ENCODE measurements at regions not wholly inside any gene's neighbourhood (a gene's known extent, or its start where the extent isn't known, plus 50 kb on each side); places are given as distances from the start of the nearest gene placed in this dataset.
A peak's percentile ranks its signal among the peaks of the same experiment; 100 is the strongest.

- Histone ChIP-seq H3K36me3 (no peaks in the 10 kb centered on the region), H3K9me3 (peaks cover 55% of the 10 kb centered on the region), H3K4me1 (no peaks in the 10 kb centered on the region), H3K27ac (no peak overlapping the region), H3K4me3 (no peak overlapping the region), H3K27me3 (ENCODE audit: low read depth) (no peaks in the 10 kb centered on the region)
- DNase-seq = no peak
- no peak for ATAC-seq
- no peak for TF ChIP-seq CTCF (IDR thresholded peaks at IDR 0.05)
- intact Hi-C loops (cut with DNase I) = no loop called here
Measured at GRCh38 chr12:34598352-34598827, 576.1 kb downstream of the ALG10 start.

- ATAC-seq = no peak
- no peaks in the 10 kb centered on the region for H3K4me1 ChIP-seq
- DNase-seq = peak; percentile 24
- H3K27me3 ChIP-seq (ENCODE audit: low read depth) = no peaks in the 10 kb centered on the region
- no peak overlapping the region for H3K27ac ChIP-seq
- no peak overlapping the region for H3K4me3 ChIP-seq
- no peaks in the 10 kb centered on the region for H3K36me3 ChIP-seq
- H3K9me3 ChIP-seq = peaks cover 49% of the 10 kb centered on the region
- TF ChIP-seq CTCF (IDR thresholded peaks at IDR 0.05) = no peak
- intact Hi-C loops (cut with DNase I) = no loop called here
Measured at GRCh38 chr12:34598851-34599529, 576.7 kb downstream of the ALG10 start.

GRCh38 chr12:34599530-34600513 lies 577.5 kb downstream of the ALG10 start:
- H3K4me1 ChIP-seq = no peaks in the 10 kb centered on the region
- no peak for ATAC-seq
- H3K9me3 ChIP-seq = peaks cover 46% of the 10 kb centered on the region
- H3K4me3 ChIP-seq = no peak overlapping the region
- intact Hi-C loops (cut with DNase I) = no loop called here
- H3K27ac ChIP-seq = no peak overlapping the region
- TF ChIP-seq CTCF (IDR thresholded peaks at IDR 0.05) = no peak
- no peaks in the 10 kb centered on the region for H3K36me3 ChIP-seq
- DNase-seq = no peak
- no peaks in the 10 kb centered on the region for H3K27me3 ChIP-seq (ENCODE audit: low read depth)

- no peak overlapping the region for H3K4me3 ChIP-seq
- no peaks in the 10 kb centered on the region for H3K36me3 ChIP-seq
- DNase-seq (peak; percentile 15), ATAC-seq (no peak)
- no peak overlapping the region for H3K27ac ChIP-seq
- no peaks in the 10 kb centered on the region for H3K27me3 ChIP-seq (ENCODE audit: low read depth)
- H3K4me1 ChIP-seq = no peaks in the 10 kb centered on the region
- no peak for TF ChIP-seq CTCF (IDR thresholded peaks at IDR 0.05)
- intact Hi-C loops (cut with DNase I) = no loop called here
- peaks cover 44% of the 10 kb centered on the region for H3K9me3 ChIP-seq
Measured at GRCh38 chr12:34600592-34601462, 578.5 kb downstream of the ALG10 start.

- peaks cover 42% of the 10 kb centered on the region for H3K9me3 ChIP-seq
- no peak for ATAC-seq
Measured at GRCh38 chr12:34601689-34602088, 579.4 kb downstream of the ALG10 start.

More at GRCh38 chr12:34601689-34602088, 579.4 kb downstream of the ALG10 start:
- H3K4me1 ChIP-seq = no peaks in the 10 kb centered on the region
- H3K36me3 ChIP-seq = no peaks in the 10 kb centered on the region
- no peak overlapping the region for H3K4me3 ChIP-seq
- intact Hi-C loops (cut with DNase I) = no loop called here
- DNase-seq = peak; percentile 9
- H3K27ac ChIP-seq = no peak overlapping the region
- no peak for TF ChIP-seq CTCF (IDR thresholded peaks at IDR 0.05)
- no peaks in the 10 kb centered on the region for H3K27me3 ChIP-seq (ENCODE audit: low read depth)
